A172 (cell line): ENCODE measurements at regions not wholly inside any gene's neighbourhood (a gene's known extent, or its start where the extent isn't known, plus 50 kb on each side); places are given as distances from the start of the nearest gene placed in this dataset.

Experiments
- DNase-seq: peaks from one replicate; pipeline ENCODE4 v3.0.0-alpha.2; 2015; ENCODE audit warnings: low spot score

DNA sequence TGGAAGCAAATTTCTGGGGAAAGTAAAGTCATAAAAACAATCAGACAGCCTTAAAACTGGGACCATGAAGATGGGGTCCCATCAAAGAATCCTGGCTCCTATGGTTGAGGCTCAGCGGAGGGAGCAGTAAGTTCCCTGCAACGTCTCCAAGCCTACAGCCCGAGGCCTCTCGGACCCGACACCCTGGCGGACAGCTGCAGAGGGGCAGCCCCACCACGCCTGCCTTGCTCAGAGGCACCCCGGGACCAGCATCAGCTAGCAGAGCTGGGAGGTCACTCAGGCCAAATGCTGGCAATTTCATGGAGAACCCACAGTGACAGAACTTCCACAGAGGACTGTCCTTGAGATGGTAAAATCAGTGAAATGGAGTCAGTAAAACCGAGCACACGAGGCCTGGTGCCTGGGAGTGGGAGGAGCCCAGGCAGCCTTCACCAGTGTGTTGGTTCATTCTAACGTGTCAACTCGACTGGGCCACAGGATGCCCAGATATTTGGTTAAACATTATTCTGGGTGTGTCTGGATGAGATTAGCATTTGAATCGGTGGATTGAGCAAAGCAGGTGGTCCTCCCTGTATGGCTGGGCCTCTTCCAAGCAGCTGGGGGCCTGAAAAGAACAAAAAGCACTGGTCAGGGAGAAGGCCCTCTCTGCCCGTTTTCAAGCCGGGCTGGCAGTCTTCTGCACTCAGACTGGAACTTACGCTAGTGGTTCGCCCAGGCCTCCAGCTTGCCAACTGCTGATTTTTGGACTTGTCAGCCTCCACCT, 96.2 kb upstream of the INSIG1 start:
- DNase-seq, result no peak

DNA sequence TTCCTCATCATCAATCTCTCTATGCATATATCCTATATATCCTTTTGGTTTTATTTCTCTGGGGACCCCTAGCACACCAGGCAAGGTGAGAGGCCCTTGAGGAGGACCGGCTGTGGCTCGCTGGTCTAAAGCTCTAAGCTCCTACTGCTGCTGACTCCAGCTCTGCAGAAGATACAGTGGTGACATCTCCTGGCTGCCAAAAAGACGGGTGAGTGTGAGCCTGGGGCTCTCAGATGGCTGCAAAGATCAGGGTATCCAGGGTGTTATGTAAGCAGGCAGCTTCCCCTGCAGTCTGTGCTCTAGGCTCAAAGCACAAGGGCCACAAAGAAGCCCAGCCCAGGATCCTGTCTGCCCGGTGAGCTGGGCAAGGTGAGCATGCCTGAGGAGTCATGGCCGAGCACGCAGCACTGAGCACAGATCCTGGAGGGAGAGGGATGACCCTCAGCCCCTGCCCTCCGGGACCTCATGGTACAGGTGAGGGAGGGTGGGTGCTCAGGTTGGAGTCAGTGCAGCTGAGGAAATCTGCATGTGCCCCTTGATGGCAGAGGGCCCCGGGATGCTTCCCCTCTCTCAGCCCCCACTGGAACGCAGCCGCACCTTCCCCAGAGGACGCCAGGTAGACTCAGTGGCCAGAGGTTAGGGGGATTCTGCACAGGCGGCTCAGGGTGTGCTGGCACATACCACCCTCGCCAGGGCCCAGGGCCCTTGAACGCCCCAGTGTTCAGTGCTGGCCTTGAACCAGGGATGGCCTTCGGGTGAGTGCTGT, 95.4 kb upstream of the INSIG1 start:
- no peak for DNase-seq

DNA sequence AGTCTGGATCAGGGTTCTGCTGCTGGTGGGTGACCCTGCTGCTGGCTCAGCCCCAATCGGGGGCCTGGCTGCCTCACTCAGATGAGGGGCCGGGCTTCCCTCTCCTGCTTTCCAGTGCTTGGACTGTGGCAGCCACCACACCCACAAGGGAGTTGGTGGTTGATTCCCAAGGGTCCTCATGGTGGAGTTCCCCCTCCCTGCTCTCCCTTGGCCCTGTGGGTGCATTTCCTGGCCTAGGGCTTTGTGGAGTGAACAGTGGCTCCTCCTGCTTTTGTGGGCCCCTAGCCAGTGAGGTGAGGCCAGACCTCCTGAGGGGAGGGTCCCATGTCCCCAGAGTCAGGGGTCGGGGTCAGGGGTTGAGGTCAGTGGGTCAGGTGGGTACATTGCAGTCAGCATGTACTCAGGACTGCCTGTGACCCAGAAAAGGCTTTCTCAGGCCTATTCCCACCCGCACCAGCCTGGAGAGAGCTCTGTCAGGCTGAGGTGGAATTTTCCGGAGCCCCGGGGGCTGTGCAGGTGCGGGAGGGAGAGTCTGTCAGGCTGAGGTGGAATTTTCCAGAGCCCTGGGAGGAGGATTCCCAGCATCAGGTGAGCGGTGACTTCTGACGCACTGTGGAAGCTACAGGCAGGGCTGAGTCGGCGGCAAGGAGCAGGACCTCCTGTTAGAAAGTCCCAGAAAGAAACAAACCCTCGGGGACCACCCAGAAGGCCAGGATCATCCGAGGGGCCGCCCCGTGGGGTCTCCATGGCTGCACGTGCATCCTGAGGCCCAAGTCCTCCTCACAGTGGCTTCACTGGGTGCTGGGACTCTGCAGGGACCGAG, 94.4 kb upstream of the INSIG1 start:
- no peak for DNase-seq

DNA sequence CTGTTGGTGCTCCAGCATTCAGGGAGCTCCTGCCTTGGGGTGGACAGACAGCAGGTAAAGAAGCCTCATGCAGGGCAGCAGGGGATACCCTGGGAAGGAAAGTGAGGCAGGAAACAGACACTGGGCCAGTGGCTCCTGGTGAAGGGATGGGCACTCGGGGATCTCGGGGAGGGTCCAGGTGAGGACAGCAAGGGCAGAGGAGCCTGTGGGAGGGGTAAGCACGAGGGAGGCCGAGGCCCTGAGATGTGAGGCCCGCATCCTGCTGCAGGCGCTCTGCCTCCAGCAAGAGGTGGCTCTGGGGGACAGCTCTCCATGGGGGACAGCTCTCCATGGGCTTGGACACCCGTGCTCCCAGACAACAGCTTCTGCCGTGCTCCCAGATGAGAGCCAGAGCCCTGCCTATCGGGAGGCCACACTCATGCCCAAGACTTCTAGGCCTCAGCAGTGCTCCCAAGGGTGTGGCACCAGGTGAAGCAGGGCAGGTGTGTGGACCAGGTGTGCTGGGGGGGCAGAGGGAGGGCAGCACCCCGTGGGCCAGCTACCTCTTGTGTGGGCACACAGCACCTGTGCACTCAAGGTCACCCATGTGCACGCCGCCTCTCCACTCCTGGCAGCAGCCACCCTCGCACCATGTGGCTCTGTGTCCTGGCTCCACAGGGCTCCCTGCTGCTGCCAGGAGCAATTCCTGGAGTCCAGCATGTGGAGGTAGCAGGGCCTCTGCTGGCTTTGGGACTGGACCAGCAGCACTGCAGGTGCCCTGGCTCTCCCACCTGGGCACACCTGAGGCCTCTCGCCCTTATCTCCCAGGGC, 93.6 kb upstream of the INSIG1 start:
- DNase-seq, result no peak

DNA sequence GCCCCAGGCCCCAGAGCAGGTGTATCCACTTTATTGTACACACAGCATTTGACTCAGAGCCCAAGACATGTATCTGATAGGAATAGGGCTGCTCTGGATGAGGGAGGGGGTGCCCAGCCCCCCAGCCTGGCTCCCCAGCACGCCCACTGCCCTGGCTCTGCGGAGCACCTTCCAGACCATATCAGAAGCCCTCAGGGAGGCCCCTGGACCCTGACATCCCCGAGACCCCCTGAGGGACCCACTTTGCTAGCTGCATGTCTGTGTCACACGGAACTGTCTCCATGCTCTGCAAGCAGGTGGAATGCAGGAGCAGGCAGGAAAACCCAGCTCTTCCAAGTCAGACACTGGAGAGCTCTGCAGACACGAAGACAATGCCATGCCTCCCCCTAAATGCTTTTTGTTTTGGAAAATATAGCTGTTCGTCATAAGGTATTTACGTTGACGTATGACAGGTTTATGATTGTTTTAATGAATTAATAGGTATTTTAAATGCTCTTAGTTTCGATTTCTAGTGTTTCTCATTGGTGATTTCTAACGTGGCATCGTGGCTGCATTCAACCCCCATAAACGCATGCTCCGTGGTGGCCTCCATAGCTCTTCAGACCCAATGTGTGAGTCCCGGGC, 92.8 kb upstream of the INSIG1 start:
- DNase-seq, result no peak

DNA sequence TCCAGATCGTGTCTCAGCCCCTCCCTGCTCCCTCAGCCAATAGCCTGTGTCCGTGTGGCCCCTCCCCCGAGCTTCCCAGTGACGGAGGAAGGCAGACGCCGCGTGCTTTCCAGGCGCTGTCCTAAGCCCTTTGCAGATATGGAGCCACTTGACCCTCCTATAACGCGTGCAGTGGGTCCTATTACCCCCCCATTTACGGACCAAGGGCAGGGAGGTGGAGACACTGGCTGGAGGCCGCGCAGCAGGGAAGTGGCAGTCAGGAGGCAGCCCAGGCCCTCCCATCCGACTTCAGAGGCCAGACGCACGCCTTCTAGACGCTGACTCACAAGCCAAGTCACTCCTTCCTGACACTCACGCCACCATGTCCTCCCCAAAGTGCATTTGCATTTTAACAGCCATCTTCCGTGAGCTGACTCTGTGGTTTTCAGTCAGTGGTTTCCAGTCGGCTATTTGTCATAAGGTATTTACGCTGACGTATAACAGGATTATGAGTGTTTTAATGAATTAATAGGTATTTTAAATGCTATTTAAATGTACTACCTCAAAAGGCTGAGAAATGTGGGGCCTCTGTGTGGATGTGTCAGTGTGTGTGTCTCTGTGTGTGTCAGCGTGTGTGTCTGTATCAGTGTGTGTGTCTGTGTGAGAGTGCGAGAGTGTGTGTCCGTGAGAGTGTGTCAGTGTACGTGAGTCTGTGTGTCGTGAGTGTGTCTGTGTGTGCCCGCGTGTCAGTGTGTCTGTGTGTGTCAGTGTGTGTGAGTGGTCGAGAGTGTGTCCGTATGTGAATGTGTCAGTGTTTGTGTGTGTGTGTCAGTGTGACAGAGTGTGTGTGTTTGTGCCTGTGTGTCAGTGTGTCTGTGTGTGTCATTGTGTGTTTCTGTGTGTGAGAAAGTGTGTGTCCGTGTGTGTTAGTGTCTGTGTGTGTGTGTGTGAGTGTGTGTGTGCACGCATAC, 92.0 kb upstream of the INSIG1 start:
- DNase-seq, result peak; percentile 98

DNA sequence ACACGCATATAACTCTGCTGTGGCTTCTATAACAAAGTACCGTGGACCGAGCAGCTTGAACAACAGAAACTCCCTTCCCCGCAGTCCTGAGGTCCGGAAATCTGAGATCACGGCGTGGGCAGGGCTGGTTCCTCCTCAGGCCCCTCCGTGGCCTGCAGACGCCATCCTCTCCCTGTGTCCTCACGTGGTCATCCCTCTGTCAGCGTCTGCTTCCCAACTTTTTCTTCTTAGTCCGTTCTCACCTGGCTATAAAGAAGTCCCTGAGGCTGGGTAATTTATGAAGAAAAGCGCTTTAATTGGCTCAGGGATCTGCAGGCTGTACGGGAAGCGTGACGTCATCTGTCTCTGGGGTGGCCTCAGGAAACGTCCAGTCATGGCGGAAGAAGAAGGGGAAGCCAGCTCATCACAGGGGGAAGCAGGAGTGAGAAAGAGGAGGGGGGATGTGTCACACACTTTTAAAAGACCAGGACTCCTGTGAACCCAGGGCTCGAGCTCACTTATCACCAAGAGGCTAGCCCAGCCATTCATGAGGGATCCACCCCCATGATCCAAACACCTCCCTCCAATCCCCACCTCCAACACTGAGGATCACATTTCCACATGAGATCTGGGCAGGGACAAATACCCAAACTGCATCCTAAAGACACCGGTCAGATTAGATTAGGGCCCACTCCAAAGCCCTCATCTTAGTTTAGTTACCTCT, 91.2 kb upstream of the INSIG1 start:
- peak; percentile 95 for DNase-seq

DNA sequence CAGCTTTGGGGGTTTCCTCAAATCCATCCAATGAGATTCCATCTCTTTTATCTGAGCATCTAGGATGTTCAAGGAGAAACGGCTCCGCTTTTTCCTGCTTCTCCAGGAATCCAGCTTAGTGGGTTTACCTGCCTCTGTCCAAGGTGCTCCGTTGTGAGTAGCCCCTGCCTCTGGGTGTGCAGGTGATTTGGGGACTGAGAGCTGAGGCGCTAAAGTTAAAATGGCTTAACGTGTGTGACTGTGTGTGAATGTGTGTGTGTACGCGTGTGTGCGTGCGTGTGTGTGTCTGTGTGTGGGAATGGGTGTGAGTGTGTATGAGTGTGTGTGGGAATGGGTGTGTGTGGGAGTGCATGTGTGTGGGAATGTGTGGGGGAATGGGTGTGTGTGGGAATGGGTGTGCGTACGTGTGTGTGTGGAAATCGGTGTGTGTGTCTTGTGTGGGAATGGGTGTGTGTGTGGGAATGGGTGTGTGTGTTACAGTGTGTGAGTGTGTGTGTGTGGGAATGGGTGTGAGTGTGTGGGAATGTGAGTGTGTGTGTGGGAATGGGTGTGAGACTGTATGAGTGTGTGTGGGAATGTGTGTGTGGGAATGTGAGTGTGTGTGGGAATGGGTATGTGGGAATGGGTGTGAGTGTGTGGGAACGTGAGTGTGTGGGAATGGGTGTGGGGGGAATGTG, 90.2 kb upstream of the INSIG1 start:
- no peak for DNase-seq

DNA sequence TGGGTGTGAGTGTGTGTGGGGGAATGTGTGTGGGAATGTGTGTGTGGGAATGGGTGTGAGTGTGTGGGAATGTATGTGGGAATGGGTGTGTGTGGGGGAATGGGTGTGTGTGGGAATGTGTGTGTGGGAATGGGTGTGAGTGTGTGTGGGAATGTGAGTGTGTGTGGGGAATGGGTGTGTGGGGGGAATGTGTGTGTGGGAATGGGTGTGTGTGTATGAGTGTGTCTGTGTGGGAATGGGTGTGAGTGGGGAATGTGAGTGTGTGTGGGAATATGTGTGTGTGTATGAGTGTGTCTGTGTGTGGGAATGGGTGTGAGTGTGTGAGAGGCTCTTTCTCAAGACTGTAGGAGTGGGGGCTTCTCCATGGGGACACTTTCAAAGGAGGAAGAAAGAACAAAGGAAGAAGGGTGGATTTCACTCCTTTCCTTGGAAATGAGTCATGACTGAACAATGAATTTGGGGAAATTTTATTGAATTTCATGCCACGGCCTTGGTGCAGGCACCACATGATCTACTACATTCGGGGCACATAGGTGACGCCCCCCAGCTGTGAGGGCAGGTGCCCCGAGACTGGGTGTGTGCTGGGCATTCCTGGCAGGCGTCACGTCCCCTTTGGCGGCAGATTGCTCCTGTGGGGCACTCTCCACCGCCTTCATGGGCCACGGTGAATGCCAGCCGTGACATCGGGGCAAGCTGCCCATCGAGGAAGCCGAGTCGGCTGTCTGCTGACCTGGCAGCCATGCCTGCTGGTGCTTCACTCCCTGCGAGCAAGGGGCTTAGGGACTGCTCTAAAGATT, 88.8 kb upstream of the INSIG1 start:
- DNase-seq, result peak; percentile 87

DNA sequence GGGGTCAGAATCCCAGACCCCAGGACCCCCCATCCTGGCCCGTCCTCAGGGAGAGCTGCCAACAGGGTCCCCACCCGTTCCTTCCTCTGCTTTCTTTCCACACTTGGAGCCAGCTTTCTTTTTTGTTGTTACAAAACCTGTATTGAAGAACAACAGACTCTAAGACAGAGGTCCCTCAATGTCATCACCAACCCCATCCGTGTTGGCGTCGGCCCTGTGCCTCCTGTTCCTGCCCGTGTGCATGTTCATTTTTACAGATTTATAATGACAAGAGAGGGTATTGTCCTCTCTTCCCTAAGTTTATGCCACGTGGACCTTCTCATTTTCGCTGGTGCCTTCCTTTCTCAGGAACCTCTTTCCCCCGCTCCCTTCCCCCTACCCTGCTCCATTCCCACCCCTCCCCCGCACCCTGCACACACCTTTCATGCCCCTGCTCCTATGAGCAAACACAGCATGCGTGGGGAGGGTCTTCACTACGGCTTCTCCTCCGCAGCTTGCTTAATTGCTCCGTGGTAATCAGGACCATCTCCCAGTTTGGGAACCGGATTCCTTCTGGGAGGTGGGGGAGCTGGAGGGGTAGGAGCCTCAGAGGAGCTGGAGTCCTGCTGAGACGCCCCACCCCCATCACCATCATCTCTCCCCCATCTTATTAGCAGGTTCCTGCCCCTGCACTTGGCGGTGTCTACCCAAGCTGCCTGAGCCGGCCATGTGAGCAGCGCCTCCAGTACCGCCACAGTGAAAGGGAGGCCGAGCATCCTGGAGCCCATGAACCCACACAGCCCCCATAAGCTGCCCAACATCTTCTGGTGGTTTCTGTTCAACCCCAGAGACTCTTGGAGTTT, 88.0 kb upstream of the INSIG1 start:
- DNase-seq, result no peak

DNA sequence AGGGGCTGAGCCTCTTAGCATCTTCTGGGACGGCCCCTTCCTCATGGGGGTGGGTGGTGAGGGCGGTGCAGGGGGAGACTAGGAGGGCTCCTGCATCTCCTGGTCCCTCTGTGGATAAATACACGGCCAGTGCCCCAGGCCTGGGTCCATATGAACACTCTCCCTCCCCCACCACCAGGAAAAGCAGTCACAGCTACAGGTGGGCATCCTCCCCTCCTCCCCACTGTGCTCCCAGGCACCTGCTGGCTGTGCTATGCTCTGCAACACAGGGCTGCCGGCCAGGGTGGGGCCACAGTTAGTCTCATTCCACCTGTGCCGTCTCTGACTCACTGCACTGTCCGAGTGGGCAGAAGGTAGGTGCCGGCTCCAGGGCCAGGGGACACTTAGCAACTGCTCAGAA, 87.3 kb upstream of the INSIG1 start:
- DNase-seq, result no peak

DNA sequence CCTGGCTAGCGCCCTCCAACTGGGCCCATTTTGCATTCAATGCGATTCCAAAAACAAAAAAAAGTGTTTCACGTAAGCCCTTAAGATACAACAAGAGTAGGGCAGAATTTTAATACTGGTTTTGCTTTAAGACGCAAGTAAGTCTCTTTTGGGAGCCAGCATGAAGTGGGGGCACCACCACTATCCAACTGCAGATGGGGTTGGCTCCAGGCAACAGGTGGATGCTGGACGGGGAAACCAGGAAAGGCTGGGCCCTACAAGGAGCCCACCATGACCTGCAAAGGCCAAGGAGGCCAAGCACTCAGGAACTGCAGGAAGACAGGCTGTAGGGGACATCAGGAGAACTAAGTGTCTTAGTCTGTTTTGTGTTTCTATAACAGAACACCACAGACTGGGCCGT, 86.5 kb upstream of the INSIG1 start:
- no peak for DNase-seq

DNA sequence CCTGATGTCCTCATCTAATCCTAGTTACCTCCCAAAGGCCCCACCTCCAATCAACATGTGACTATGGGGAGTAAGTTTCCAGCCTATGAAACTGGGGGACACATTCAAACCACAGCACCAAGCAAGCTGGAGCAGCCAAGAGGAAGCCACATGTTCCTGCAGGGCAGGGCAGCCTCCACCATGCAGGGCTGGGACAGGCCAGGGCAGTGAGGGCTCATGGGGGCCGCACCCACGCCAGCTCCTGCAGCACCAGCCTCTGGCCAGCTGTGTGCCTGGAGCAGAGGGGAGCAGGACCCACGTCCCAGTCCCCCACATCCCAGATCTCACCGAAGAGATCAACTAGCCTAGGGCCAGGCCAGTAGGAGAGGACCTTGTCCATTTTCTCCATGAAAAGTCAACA, 85.9 kb upstream of the INSIG1 start:
- no peak for DNase-seq

DNA sequence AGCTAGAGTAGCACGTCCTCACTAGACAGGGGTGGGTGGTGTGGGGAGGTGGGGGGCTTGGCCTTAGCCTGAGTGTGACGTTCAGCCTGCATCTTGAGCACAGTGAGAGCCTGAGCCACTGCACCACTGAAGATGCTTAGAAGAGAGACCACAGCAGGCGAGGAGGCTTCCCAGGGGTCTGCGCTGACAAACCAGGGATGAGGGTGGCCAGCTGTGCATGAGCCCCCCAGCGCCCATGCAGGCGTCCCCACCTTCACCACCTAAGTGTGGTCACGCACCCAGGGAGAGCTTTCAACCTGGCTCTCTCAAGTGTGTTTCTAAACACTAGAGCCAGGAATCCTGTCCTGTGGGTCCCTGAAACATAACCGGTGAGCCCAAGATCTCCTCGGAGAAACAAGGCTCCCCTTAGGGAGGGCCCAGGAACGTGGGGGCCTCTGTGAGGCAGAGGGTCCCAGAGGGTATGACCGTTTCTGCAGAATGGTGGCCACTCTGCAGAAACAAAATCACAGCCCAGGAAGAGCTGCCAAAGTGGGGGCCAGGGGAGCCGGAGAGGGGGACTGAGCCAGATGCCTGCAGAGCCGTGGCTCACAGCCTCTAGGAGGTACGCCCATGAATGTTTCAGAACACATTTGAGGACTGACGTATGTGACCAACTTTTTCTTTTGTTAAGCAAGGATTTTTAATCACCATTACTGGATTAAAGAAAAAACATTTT, 85.2 kb upstream of the INSIG1 start:
- no peak for DNase-seq

DNA sequence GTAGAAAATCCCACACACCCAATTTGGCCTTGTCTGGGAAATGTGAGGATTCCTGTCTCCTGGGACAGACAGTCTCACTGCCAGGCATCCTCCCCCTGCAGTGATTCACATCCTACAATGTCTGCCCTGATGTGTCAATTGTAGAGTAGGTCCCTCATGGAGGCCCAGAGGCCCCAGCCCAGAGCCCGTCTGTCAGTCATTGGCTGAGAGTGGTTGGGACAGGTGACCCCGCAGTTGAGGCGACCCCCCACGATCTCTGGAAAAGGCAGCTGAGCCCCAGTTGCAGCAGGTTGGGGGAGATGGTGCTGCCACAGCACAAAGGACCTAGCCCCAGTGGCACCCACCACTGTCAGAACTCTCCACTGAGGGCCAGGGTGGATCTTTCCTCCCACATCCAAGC, 84.3 kb upstream of the INSIG1 start:
- DNase-seq, result no peak

DNA sequence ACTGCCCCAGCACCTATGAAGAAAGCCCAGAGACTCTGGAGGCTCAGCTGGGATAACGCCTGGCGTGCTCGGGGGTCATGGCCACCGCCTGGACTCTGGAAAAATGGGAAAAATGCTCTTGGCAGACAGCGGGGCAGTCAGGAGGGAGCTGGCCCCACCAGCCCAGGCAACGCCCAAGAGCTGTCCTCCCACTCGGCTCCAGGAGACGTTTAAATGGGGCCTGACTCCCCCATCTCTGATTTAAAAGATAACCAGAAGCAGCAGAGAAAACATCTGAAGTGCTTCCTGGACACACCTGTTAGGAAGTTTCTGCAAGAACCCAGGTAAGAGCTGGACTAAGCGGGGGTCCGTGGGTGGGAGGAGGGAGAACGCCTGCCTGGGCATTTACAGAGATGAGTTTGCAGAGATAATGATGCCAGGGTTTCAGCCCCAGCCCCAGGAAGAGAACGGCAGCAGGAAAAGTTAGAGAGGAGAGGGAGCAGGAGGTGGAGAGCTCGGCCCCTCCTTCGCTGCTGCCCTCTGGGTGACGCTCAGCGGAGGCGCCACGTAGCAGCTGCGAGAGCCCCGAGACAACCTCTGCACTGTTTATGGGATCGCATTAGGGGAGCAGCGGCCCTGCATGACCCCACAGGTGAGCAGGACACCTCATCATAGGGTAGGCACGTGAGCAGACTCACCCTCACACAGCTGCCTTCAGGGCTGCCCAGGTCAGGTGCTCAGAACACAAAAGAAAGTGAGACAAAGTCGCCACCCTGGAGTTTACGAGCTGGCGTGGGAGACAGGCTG, 83.5 kb upstream of the INSIG1 start:
- peak; percentile 25 for DNase-seq
